IMR-90 (cell line): ENCODE measurements at regions not wholly inside any gene's neighbourhood (a gene's known extent, or its start where the extent isn't known, plus 50 kb on each side); places are given as distances from the start of the nearest gene placed in this dataset.

Experiments
- ATAC-seq: fragments of 200-7000 bp; cut with Tn5 transposase; 2 replicates; pipeline ENCODE4 v1.9.1; 2020; ENCODE audit warnings: low read depth, mild to moderate bottlenecking, moderate library complexity
- BruUV-seq: library from RNA; stranded (reverse); fragments of 400-500 nt; replicated peaks from 2 replicates; lab custom pipeline; 2021; lab: Mats Ljungman, UMichigan
- CTCF ChIA-PET: fragments of 300-600 bp; formaldehyde crosslinking; extraction: SDS; loops from one replicate; lab custom pipeline; 2021; ENCODE audit warnings: antibody characterized with exemption; lab: Yijun Ruan, JAX
- POLR2A ChIA-PET: fragments of 300-600 bp; sonication (Branson Sonifier 250); formaldehyde crosslinking; loops from one replicate; lab custom pipeline; 2022; ENCODE audit warnings: antibody characterized with exemption; ENCODE audit not compliant: unreplicated experiment; lab: Charles Lee
- DNase-seq: peaks from one replicate; pipeline ENCODE4 v3.0.0; 2013
- H2AFZ ChIP-seq: replicated peaks from 2 replicates; pipeline ENCODE3; 2013; ENCODE audit warnings: low read length, mild to moderate bottlenecking; ENCODE audit not compliant: poor library complexity
- H2AK5ac ChIP-seq: 2 replicates; pipeline ENCODE4 v1.6.1; 2013; ENCODE audit warnings: low read depth, low read length, inconsistent platforms
- H2AK9ac ChIP-seq: replicated peaks from 2 replicates; pipeline ENCODE3; 2013; ENCODE audit warnings: mild to moderate bottlenecking, low read depth, low read length, moderate library complexity; ENCODE audit not compliant: poor library complexity
- H2BK120ac ChIP-seq: 2 replicates; pipeline ENCODE4 v1.6.1; 2013; ENCODE audit warnings: low read depth, low read length, inconsistent platforms
- H2BK15ac ChIP-seq: 3 replicates; pipeline ENCODE4 v1.6.1; 2013; ENCODE audit warnings: low read depth, low read length, inconsistent platforms
- H2BK20ac ChIP-seq: 2 replicates; pipeline ENCODE4 v1.6.1; 2013; ENCODE audit warnings: low read depth, mild to moderate bottlenecking, inconsistent platforms, low read length, moderate library complexity
- H2BK5ac ChIP-seq: 2 replicates; pipeline ENCODE4 v1.6.1; 2013; ENCODE audit warnings: mild to moderate bottlenecking, low read depth, low read length, inconsistent platforms; ENCODE audit not compliant: poor library complexity, severe bottlenecking
- H3K14ac ChIP-seq: replicated peaks from 2 replicates; pipeline ENCODE4 v1.6.1; 2013; ENCODE audit warnings: low read depth, low read length, inconsistent platforms
- H3K18ac ChIP-seq: 2 replicates; pipeline ENCODE4 v1.6.1; 2013; ENCODE audit warnings: low read depth, low read length, control low read depth
- H3K23ac ChIP-seq: 2 replicates; pipeline ENCODE4 v1.6.1; 2013; ENCODE audit warnings: low read depth, low read length, inconsistent platforms
- H3K27ac ChIP-seq: 2 replicates; pipeline ENCODE4 v1.5.1; 2013; ENCODE audit warnings: mild to moderate bottlenecking, control low read depth, low read length; ENCODE audit not compliant: insufficient read depth
- H3K27me3 ChIP-seq: 2 replicates; pipeline ENCODE4 v1.6.1; 2013; ENCODE audit warnings: low read length; ENCODE audit not compliant: control insufficient read depth, insufficient read depth
- H3K36me3 ChIP-seq: 2 replicates; pipeline ENCODE4 v1.6.1; 2013; ENCODE audit warnings: low read length, mixed read lengths; ENCODE audit not compliant: control insufficient read depth, insufficient read depth
- H3K4ac ChIP-seq: 2 replicates; pipeline ENCODE4 v1.6.1; 2013; ENCODE audit warnings: low read depth, low read length, inconsistent platforms
- H3K4me1 ChIP-seq: 2 replicates; pipeline ENCODE4 v1.6.1; 2013; ENCODE audit warnings: low read length, mixed read lengths; ENCODE audit not compliant: control insufficient read depth, insufficient read depth
- H3K4me2 ChIP-seq: 2 replicates; pipeline ENCODE4 v1.6.1; 2013; ENCODE audit warnings: low read depth, mild to moderate bottlenecking, control low read depth, low read length, moderate library complexity
- H3K4me3 ChIP-seq: 2 replicates; pipeline ENCODE4 v1.5.1; 2013; ENCODE audit warnings: low read depth, mild to moderate bottlenecking, control low read depth, low read length, moderate library complexity; ENCODE audit not compliant: insufficient read depth
- H3K56ac ChIP-seq: 2 replicates; pipeline ENCODE4 v1.6.1; 2013; ENCODE audit warnings: low read length, inconsistent platforms; ENCODE audit not compliant: insufficient read depth; ENCODE audit errors: extremely low read depth
- H3K79me1 ChIP-seq, 2 experiments: 2 replicates each; pipeline ENCODE4 v1.6.1; 2013; ENCODE audit warnings: low read length in 2 of 2, inconsistent platforms in 1 of 2, low read depth in 1 of 2
- H3K9ac ChIP-seq: 2 replicates; pipeline ENCODE4 v1.6.1; 2013; ENCODE audit warnings: low read depth, low read length, control low read depth
- H3K9me1 ChIP-seq: 2 replicates; pipeline ENCODE4 v1.6.1; 2013; ENCODE audit warnings: low read length, inconsistent platforms; ENCODE audit not compliant: insufficient read depth
- H3K9me3 ChIP-seq: 2 replicates; pipeline ENCODE4 v1.6.1; 2013; ENCODE audit warnings: low read length; ENCODE audit not compliant: control insufficient read depth, insufficient read depth
- H4K20me1 ChIP-seq: 2 replicates; pipeline ENCODE4 v1.6.1; 2013; ENCODE audit warnings: low read length, inconsistent platforms; ENCODE audit not compliant: insufficient read depth
- H4K5ac ChIP-seq: 2 replicates; pipeline ENCODE4 v1.6.1; 2013; ENCODE audit warnings: mild to moderate bottlenecking, low read depth, low read length, control low read depth
- H4K8ac ChIP-seq, 2 experiments: 2 replicates each; pipeline ENCODE4 v1.6.1; 2013; ENCODE audit warnings: low read depth in 2 of 2, low read length in 2 of 2, control low read depth in 1 of 2, inconsistent platforms in 1 of 2
- H4K91ac ChIP-seq: 2 replicates; pipeline ENCODE4 v1.6.1; 2013; ENCODE audit warnings: low read depth, low read length, inconsistent platforms; ENCODE audit not compliant: insufficient read depth
- BHLHE40 ChIP-seq: fragments of 150-350 bp; IDR thresholded peaks from 2 replicates; pipeline ENCODE4 v1.6.1; 2016; ENCODE audit warnings: mild to moderate bottlenecking, low read depth, low read length
- CEBPB ChIP-seq: IDR thresholded peaks from 2 replicates; pipeline ENCODE4 v1.6.1; 2012; ENCODE audit warnings: low read depth, low read length, improper control_type of control experiment
- CHD1 ChIP-seq: IDR thresholded peaks from 2 replicates; pipeline ENCODE4 v1.6.1; 2012; ENCODE audit warnings: low read depth, low read length, improper control_type of control experiment
- ELK1 ChIP-seq: fragments of 150-350 bp; IDR thresholded peaks from 2 replicates; pipeline ENCODE4 v1.6.1; 2016; ENCODE audit warnings: low read depth, mild to moderate bottlenecking, low read length, moderate library complexity, borderline replicate concordance
- FOS ChIP-seq: fragments of 150-350 bp; IDR thresholded peaks from 2 replicates; pipeline ENCODE4 v1.6.1; 2016; ENCODE audit warnings: low read depth, low read length
- MAFK ChIP-seq: IDR thresholded peaks from 2 replicates; pipeline ENCODE4 v1.6.1; 2012; ENCODE audit warnings: low read depth, low read length, improper control_type of control experiment
- MAZ ChIP-seq: IDR thresholded peaks from 2 replicates; pipeline ENCODE4 v1.6.1; 2012; ENCODE audit warnings: low read depth, mild to moderate bottlenecking, low read length, improper control_type of control experiment, moderate library complexity, borderline replicate concordance
- MXI1 ChIP-seq: IDR thresholded peaks from 2 replicates; pipeline ENCODE4 v1.6.1; 2012; ENCODE audit warnings: low read depth, mild to moderate bottlenecking, low read length, moderate library complexity, borderline replicate concordance
- NFE2L2 ChIP-seq: fragments of 150-350 bp; IDR thresholded peaks from 2 replicates; pipeline ENCODE4 v1.6.1; 2016; ENCODE audit warnings: low read depth, mild to moderate bottlenecking, low read length
- POLR2A ChIP-seq: IDR thresholded peaks from 2 replicates; pipeline ENCODE4 v1.6.1; 2012; ENCODE audit warnings: mild to moderate bottlenecking, low read depth, low read length
- RAD21 ChIP-seq: IDR thresholded peaks from 2 replicates; pipeline ENCODE4 v1.6.1; 2012; ENCODE audit warnings: low read length, improper control_type of control experiment
- RCOR1 ChIP-seq: IDR thresholded peaks from 2 replicates; pipeline ENCODE4 v1.6.1; 2012; ENCODE audit warnings: mild to moderate bottlenecking, low read length, improper control_type of control experiment; ENCODE audit not compliant: insufficient replicate concordance
- RFX5 ChIP-seq: IDR thresholded peaks from 2 replicates; pipeline ENCODE4 v1.8.0; 2012; ENCODE audit warnings: low read depth, mild to moderate bottlenecking, low read length, moderate library complexity
- SMC3 ChIP-seq: fragments of 150-350 bp; IDR thresholded peaks from 2 replicates; pipeline ENCODE4 v1.6.1; 2016; ENCODE audit warnings: low read depth, mild to moderate bottlenecking, antibody characterized with exemption, low read length, moderate library complexity
- WGBS, 2 experiments: methylation state at CpG; one replicate each; pipeline versions ENCODE4 v1.1.5 to v1.1.7; 2013; ENCODE audit warnings: missing lambda C conversion rate in 2 of 2; ENCODE audit not compliant: insufficient read length in 1 of 2; ENCODE audit errors: extremely low coverage in 2 of 2; 5-methylcytosine and 5-hydroxymethylcytosine counted together
- dilution Hi-C: fragments of 300-500 bp; cut with HindIII; formaldehyde crosslinking; loops from one replicate; pipeline ENCODE4 v1.14.3; 2018; ENCODE audit warnings: low sequenced_read_pairs; ENCODE audit not compliant: unreplicated experiment
- in situ Hi-C: fragments of 300-500 bp; cut with MboI; formaldehyde crosslinking; loops from 3 replicates; pipeline ENCODE4 v1.14.3; 2019; ENCODE audit warnings: low sequenced_read_pairs, inconsistent platforms, mixed read lengths
- intact Hi-C: fragments of 100-400 bp; cut with micrococcal nuclease; formaldehyde crosslinking; loops from 2 replicates; pipeline ENCODE4 v1.10.0; 2022
- TF ChIP-seq, protein P1 (sequence below): fragments of 150-350 bp; IDR thresholded peaks from 2 replicates; pipeline ENCODE4 v1.6.1; 2017; ENCODE audit warnings: mild to moderate bottlenecking, antibody characterized with exemption, low read length, low read depth
- TF ChIP-seq, protein P2 (sequence below): conservative IDR thresholded peaks from 2 replicates; pipeline ENCODE4 v1.5.1; 2012; ENCODE audit warnings: mild to moderate bottlenecking, low read depth, low read length, improper control_type of control experiment

- H3K4me1 ChIP-seq = no peaks in the 10 kb centered on the region
- H3K4me3 ChIP-seq = no peak overlapping the region
- no peaks in the 10 kb centered on the region for H3K27me3 ChIP-seq
- H3K9ac ChIP-seq = no peak overlapping the region
- no peaks in the 10 kb centered on the region for H3K79me1 ChIP-seq
- no peaks in the 10 kb centered on the region for H3K9me3 ChIP-seq
- H4K5ac ChIP-seq = no peak overlapping the region
- H3K4ac ChIP-seq = no peak overlapping the region
- DNase-seq = no peak
- no peak overlapping the region for H3K14ac ChIP-seq
- H3K36me3 ChIP-seq = no peaks in the 10 kb centered on the region
- 40% methylated on average over 1 of the region's 3 CpGs; no CpG with 5 or more reads in 1 of the 2 experiments for WGBS, 2 experiments
- H3K27ac ChIP-seq = no peak overlapping the region
- no TSS peak for BruUV-seq
- H4K8ac ChIP-seq = no peak overlapping the region
- no peak for TF ChIP-seq CEBPB
- TF ChIP-seq RFX5 = no peak
- no peak for TF ChIP-seq BHLHE40
- TF ChIP-seq FOS = no peak
- no peak for TF ChIP-seq RCOR1
- TF ChIP-seq SMC3 = no peak
- no peak for TF ChIP-seq MAFK
- TF ChIP-seq ELK1 = no peak
- no peak for TF ChIP-seq POLR2A
- TF ChIP-seq, protein P1, sequence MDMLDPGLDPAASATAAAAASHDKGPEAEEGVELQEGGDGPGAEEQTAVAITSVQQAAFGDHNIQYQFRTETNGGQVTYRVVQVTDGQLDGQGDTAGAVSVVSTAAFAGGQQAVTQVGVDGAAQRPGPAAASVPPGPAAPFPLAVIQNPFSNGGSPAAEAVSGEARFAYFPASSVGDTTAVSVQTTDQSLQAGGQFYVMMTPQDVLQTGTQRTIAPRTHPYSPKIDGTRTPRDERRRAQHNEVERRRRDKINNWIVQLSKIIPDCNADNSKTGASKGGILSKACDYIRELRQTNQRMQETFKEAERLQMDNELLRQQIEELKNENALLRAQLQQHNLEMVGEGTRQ = no peak
- TF ChIP-seq NFE2L2 = no peak
- no peak for TF ChIP-seq MAZ
- TF ChIP-seq MXI1 = no peak
- TF ChIP-seq, protein P2, sequence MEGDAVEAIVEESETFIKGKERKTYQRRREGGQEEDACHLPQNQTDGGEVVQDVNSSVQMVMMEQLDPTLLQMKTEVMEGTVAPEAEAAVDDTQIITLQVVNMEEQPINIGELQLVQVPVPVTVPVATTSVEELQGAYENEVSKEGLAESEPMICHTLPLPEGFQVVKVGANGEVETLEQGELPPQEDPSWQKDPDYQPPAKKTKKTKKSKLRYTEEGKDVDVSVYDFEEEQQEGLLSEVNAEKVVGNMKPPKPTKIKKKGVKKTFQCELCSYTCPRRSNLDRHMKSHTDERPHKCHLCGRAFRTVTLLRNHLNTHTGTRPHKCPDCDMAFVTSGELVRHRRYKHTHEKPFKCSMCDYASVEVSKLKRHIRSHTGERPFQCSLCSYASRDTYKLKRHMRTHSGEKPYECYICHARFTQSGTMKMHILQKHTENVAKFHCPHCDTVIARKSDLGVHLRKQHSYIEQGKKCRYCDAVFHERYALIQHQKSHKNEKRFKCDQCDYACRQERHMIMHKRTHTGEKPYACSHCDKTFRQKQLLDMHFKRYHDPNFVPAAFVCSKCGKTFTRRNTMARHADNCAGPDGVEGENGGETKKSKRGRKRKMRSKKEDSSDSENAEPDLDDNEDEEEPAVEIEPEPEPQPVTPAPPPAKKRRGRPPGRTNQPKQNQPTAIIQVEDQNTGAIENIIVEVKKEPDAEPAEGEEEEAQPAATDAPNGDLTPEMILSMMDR = no peak
- no peak for TF ChIP-seq RAD21
- TF ChIP-seq CHD1 = no peak
- dilution Hi-C loops = no loop called here
- no peak overlapping the region for H2BK15ac ChIP-seq
- no peak overlapping the region for H2BK5ac ChIP-seq
- H2AK9ac ChIP-seq = no peak overlapping the region
- no peaks in the 10 kb centered on the region for H3K9me1 ChIP-seq
- H4K91ac ChIP-seq = no peak overlapping the region
- no peak overlapping the region for H3K23ac ChIP-seq
- ChIA-PET CTCF (no interaction called here), POLR2A (no interaction called here)
- H2AK5ac ChIP-seq = no peak overlapping the region
- no peak for ATAC-seq
- H2BK120ac ChIP-seq = no peak overlapping the region
- H2AFZ ChIP-seq = no peak overlapping the region
- H2BK20ac ChIP-seq = no peak overlapping the region
- H3K56ac ChIP-seq = no peak overlapping the region
- intact Hi-C loops = no loop called here
- no peak overlapping the region for H3K4me2 ChIP-seq
- no peaks in the 10 kb centered on the region for H4K20me1 ChIP-seq
- no peak overlapping the region for H3K18ac ChIP-seq
- in situ Hi-C loops = loop anchor here (25.0 kb wide), 1 partner anchor 557 kb away; the partner anchor contains the start of gene CCDC85A
These were observed 560.0 kb downstream of the CCDC85A start for GRCh38 chr2:56743807-56744206.
